HG02759 (cell line): ENCODE measurements at regions not wholly inside any gene's neighbourhood (a gene's known extent, or its start where the extent isn't known, plus 50 kb on each side); places are given as distances from the start of the nearest gene placed in this dataset.
A peak's percentile ranks its signal among the peaks of the same experiment; 100 is the strongest.
"Not testable (repeated sequence)": the region's sequence is repeated elsewhere in the genome, so short reads cannot be mapped to it uniquely, and the experiment has no call there.

Experiments used
- ATAC-seq: cut with Tn5 transposase; IDR thresholded peaks from one replicate; pipeline ENCODE4 v1.9.1; 2021; ENCODE audit warnings: mild to moderate bottlenecking, moderate library complexity; ENCODE audit not compliant: unreplicated experiment

DNA sequence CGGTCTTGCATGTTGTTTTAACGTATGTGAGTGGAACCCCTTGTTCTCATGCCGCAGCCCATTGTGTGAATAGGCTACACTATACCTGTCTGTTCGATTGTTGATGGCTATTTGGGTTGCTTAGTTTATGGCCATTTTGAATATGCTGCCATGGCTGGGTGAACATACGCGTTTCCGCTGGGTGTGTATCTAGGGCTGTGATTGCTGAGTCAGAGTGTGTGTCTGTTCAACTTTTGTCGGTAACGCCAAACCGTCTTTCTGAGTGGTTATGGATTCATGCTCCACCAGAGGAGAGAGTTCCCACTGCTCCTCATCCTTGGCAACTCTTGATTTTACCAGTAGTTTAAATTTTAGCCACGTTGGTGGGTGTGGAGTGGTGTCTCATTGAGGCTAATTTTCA, 77.0 kb downstream of the METRNL start:
- ATAC-seq, result no peak

DNA sequence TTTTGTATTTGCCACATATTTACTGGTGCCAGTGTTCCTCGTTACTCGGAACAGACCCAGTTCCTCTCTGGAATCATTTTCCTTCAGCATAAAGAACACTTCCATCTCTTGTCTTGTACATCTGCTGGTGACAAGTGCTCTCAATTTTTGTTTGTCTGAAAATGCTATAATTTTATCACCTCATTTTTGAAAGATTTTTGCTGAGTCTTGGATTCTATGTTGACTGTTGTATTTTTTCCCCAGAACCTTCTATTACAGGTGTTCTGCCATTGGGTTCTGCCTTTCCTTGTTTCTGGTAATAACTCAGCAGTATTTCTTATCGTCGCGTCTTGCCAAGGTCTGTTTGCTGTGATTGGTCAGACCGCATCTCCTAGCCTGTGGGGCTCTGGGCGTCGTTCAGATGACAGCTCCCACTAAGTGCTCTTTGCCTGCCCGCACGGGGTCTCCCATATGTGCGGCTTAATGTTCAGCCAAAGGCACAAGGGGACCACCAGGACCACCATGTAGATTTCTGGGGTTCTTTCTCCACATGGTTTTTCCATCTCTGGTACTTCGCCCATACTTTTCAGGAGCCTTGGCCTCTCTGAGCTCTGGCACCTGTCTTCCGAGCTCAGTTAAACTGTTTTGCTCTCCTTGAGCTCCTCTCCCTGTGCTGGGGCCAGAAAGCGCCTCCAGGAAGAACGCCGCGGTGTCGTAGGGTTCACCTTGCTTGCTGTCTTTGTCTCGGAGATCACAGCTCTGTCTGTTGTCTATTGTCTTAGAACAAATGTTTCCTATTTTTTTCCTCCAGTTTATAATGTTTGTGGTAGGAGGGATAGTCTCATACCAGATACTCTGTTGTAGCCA, 80.0 kb downstream of the METRNL start:
- no peak for ATAC-seq

GRCh38 chr17:83160443-83161297, 81.3 kb downstream of the METRNL start:
- no peak for ATAC-seq

- no peak for ATAC-seq
These were observed 82.1 kb downstream of the METRNL start for GRCh38 chr17:83161298-83162034.

DNA sequence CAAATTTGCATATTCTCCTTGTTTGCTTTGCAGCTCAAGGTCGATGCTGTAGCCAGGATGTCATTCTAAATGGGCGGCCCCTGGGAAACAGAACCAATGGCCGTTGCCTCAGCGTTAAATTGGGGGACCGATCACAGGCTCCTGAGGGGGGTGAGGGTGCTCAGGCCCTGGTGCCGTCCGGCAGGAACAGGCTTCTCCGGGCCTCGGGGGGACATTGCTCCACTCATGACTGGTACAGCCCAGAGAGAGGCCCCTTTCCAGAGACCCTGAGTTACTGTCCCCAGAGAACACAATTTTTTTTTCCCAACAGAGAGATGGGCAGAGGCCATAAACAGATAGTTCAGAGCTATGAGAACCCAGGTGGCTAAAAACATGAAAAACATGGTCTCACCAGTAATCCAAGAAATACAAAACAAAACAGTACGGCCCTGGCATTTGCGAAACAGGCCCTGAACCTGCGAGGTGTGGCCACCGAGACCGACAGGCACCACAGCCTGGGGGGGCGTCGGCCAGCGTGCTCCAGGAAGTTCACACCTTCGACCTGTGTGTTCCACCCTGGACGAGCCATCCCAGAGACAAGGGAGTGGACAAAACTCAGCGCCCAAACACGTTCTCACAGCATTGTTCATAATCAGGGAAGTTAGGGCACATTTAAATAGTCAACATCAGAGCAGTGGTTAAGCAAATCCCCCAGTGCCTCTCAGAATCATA, 82.8 kb downstream of the METRNL start:
- no peak for ATAC-seq

- no peak for ATAC-seq
These were observed 85.1 kb downstream of the METRNL start for GRCh38 chr17:83164490-83164889.

GRCh38 chr17:83170571-83171260, 91.3 kb downstream of the METRNL start:
- no peak for ATAC-seq

DNA sequence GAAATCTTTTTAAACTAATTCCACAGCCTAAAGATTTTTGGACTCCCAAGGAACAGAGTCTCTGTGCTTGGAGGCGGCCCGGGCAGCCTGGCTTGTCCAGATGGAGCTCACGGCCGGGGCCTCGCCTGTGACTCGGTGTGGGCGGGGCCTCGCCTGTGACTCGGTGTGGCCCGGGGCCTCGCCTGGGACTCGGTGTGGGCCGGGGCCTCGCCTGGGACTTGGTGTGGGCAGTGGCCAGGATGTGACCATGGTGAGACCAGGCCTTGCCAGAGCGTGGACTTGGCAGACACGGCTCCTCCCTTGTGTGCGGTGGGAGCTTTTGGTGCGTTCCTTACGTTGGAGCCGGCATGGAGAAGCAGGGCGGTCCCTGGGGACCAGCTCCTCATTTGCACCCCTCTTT, 92.3 kb downstream of the METRNL start:
- ATAC-seq, result no peak

GRCh38 chr17:83172099-83172498, 92.7 kb downstream of the METRNL start:
- ATAC-seq, result not testable (repeated sequence)

DNA sequence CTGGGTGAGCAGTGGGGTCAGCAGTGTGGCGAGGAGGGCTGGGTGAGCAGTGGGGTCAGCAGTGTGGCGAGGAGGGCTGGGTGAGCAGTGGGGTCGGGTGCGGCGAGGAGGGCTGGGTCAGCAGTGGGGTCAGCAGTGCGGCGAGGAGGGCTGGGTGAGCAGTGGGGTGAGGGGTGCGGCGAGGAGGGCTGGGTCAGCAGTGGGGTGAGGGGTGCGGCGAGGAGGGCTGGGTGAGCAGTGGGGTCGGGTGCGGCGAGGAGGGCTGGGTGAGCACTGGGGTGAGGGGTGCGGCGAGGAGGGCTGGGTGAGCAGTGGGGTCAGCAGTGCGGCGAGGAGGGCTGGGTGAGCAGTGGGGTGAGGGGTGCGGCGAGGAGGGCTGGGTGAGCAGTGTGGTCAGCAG, 93.2 kb downstream of the METRNL start:
- ATAC-seq, result not testable (repeated sequence)

- ATAC-seq, result not testable (repeated sequence)
These were observed 93.9 kb downstream of the METRNL start for GRCh38 chr17:83173180-83173913.

DNA sequence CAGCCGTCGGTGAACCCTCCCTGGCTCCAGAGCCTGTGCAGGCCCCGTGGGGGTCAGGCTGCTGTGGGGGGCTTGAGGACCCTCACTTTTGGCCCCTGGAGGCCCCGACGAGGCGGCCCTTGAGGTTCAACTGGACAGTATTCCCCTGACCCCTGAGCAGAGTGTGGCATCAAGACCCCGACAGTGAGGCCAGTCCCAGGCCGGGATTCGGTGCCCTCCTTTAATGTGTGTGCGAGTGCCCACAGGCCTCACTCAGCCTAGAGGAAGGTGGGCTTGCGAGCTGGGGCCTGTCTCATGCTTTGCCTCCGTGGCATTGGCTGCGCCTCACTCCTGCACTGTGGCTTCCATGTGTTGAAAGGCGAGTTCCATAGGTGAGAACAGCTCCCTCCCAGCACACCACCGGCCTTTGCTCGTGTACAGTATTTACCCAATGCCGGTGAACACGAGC, 94.5 kb downstream of the METRNL start:
- no peak for ATAC-seq

DNA sequence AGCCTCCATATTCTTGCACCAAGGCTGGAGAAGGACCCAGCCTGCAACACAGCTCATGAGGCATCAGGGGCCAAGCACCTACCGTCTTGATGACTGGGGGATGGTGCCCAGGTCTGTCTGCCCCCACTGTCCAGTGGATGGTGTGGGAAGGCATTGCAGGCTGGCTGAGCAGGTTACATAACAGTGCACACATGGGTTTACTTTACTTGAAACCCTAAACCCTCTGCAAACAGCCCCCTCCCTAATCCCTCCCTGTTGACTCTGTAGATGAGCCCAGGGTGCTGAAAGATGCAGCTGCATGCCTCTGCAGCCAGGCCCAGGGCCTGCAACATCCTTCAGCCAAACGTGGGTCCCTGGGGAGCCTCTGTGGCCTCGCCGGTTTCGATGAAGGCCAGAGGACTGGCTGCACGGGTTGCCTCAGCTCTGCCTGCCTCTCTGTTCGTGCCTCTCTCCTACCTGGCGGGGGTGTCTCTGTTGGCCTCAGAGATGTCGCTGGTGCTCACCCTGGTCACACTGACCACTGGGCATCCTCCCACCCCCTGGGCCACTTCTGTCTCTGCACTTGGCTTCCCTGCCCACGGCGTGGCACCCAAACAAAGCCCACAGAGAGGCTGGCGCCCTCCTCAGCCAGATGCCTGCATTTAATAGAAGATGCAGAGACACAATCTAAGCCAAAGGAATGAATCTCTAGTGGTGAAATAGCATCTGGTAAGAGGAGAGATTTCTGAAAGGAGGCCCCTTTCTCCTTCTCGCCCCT, 95.1 kb downstream of the METRNL start:
- ATAC-seq, result peak; percentile 49

- no peak for ATAC-seq
These were observed 95.9 kb downstream of the METRNL start for GRCh38 chr17:83175119-83175821.

GRCh38 chr17:83175822-83176622, 96.6 kb downstream of the METRNL start:
- ATAC-seq, result no peak

DNA sequence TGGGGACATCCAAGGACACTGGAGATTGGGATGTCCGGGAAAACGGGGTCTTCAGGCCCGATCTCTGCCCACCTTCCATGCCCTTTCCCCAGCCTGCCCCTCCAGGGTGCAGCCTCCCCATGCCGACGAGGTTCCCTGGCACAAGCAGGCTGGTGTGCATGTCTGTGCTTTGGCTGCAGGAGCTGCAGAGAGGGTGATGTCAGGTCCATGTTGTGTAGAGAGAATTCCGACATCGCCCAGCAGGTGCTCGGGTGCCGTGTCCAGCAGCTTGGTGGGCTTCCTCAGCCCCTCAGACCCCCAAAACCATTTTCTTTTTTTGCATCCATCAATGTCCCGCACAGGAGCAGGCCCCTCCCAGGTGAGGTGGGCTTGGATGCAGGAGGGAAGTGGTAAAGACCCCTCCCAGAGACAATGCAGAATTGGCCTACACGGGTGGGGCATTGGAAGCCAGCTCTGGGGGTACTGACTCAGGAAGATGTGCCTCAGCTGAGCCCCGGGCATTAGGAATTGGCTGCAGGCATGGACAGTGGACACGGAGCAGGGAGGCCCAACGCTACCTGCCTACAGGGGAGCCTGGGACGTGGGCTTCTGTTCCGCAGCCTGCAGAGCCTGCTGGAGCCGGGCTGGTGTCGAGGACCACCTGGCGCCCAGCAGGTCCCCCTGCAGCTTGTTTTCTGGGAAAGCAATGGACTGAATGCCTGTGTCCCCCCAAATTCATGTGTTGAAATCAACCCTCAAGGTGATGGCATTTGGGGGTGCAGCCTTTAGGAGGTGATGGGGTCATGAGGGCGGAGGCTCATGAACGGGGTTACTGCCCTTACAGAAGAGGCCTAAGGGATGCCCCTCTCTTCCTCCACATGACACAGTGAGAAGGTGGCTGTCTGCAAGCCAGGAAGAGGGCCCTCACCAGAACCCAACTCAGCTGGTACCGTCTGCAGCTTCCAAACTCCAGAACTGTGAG, 97.5 kb downstream of the METRNL start:
- ATAC-seq, result no peak
